ENCODE measurements at regions not wholly inside any gene's neighbourhood (a gene's known extent, or its start where the extent isn't known, plus 50 kb on each side); places are given as distances from the start of the nearest gene placed in this dataset.

- TF ChIP-seq CTCF (IDR thresholded peaks at IDR 0.05) (no peak), POLR2A (IDR thresholded peaks at IDR 0.05) (no peak)
Measured at GRCh38 chr14:98623788-98624415, 648.1 kb downstream of the BCL11B start.
